ENCODE measurements at regions not wholly inside any gene's neighbourhood (a gene's known extent, or its start where the extent isn't known, plus 50 kb on each side); places are given as distances from the start of the nearest gene placed in this dataset.

DNA sequence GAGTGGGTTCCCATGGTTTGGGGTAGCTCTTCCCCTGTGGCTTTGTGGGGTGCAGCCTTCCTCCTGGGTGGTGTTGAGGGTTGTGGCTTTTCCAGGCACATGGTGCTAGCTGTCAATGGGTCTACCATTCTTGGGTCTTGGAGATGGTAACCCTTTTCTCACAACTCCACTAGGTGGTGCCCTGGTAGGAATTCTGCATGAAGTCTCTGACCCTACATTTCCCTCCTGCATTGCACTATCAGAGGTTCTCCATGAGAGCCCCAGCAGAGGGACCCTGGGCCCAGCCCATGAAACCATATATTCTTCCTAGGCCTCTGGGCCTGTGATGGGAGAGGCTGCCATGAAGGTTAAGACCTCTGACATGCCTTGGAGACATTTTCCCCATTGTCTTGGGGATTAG lies 1093.3 kb downstream of the SLC16A7 start:
- FAIRE-seq (no peak), DNase-seq (ENCODE audit: low read depth in 1 of 2, low spot score in 2 of 2) (no peak)
- H2BK120ac ChIP-seq (replicated peaks; ENCODE audit: low read depth, low read length), result no peak overlapping the region
- H4K5ac ChIP-seq (ENCODE audit: insufficient read length, low read depth, low read length), result no peak overlapping the region
- TF ChIP-seq CBX8 (IDR thresholded peaks at IDR 0.05; ENCODE audit: borderline replicate concordance, low read depth, low read length) (no peak), TEAD4 (IDR thresholded peaks at IDR 0.05; ENCODE audit: low read depth, low read length) (no peak), JUND (IDR thresholded peaks at IDR 0.05; ENCODE audit: low read length) (no peak), RAD21 (IDR thresholded peaks at IDR 0.05 in 1 of 2, conservative IDR thresholded peaks at IDR 0.05 in 1 of 2; ENCODE audit: low read depth in 2 of 2, low read length in 2 of 2) (peak; percentile 58 to 61), EP300 (IDR thresholded peaks at IDR 0.05; ENCODE audit: borderline replicate concordance in 1 of 2, low read depth in 2 of 2, low read length in 2 of 2) (no peak), BRCA1 (IDR thresholded peaks at IDR 0.05; ENCODE audit: low read depth, low read length) (no peak)
- TF ChIP-seq, protein P1, sequence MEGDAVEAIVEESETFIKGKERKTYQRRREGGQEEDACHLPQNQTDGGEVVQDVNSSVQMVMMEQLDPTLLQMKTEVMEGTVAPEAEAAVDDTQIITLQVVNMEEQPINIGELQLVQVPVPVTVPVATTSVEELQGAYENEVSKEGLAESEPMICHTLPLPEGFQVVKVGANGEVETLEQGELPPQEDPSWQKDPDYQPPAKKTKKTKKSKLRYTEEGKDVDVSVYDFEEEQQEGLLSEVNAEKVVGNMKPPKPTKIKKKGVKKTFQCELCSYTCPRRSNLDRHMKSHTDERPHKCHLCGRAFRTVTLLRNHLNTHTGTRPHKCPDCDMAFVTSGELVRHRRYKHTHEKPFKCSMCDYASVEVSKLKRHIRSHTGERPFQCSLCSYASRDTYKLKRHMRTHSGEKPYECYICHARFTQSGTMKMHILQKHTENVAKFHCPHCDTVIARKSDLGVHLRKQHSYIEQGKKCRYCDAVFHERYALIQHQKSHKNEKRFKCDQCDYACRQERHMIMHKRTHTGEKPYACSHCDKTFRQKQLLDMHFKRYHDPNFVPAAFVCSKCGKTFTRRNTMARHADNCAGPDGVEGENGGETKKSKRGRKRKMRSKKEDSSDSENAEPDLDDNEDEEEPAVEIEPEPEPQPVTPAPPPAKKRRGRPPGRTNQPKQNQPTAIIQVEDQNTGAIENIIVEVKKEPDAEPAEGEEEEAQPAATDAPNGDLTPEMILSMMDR (IDR thresholded peaks at IDR 0.05; ENCODE audit: control extremely low read depth in 1 of 3, insufficient read depth in 1 of 3, low read depth in 1 of 3, low read length in 3 of 3), result peak in 2 of 3 experiments; percentile 39 to 59; a peak in 3 of 4 replicates
- H3K23ac ChIP-seq (ENCODE audit: insufficient read length), result no peak overlapping the region
- H3K36me3 ChIP-seq (ENCODE audit: control insufficient read depth in 2 of 4, insufficient read depth in 4 of 4, low read length in 3 of 4), result no peaks in the 10 kb centered on the region
- H3K23me2 ChIP-seq (ENCODE audit: low read depth, low read length), result no peaks in the 10 kb centered on the region
- no peak overlapping the region for H2BK20ac ChIP-seq (ENCODE audit: low read length)
- ChIA-PET POLR2A (ENCODE audit: partially characterized antibody) (no interaction called here), CTCF (ENCODE audit: partially characterized antibody) (interaction anchor here (0.9 to 1.3 kb wide), 4 partner anchors 11 to 274 kb away, joined by 3 read pairs; no protein-coding TSS in a partner anchor)
- no peak overlapping the region for H3K27ac ChIP-seq (ENCODE audit: low read depth, low read length)
- H3K4me1 ChIP-seq (replicated peaks in 1 of 4; ENCODE audit: control insufficient read depth in 3 of 4, insufficient read depth in 4 of 4, low read length in 3 of 4), result no peaks in the 10 kb centered on the region
- H3K9me3 ChIP-seq (ENCODE audit: insufficient read depth in 2 of 2, low read depth in 1 of 2, low read length in 1 of 2), result no peaks in the 10 kb centered on the region; a peak in 3 of 4 replicates
- no peak overlapping the region for H3K56ac ChIP-seq (replicated peaks; ENCODE audit: insufficient read length, low read depth, low read length)
- no peak overlapping the region for H3K18ac ChIP-seq (ENCODE audit: extremely low read depth, low read length)
- H2AK5ac ChIP-seq (ENCODE audit: low read depth, low read length), result no peak overlapping the region
- no peaks in the 10 kb centered on the region for H3K79me2 ChIP-seq (ENCODE audit: control insufficient read depth in 1 of 2, insufficient read depth in 2 of 2, low read length in 2 of 2)
- no peak overlapping the region for H3K4ac ChIP-seq (replicated peaks; ENCODE audit: insufficient read length, low read depth, low read length)
- H2BK5ac ChIP-seq (ENCODE audit: low read depth, low read length), result no peak overlapping the region
- no peak overlapping the region for H3K4me3 ChIP-seq (ENCODE audit: extremely low read depth in 1 of 4, insufficient read depth in 2 of 4, low read depth in 3 of 4, low read length in 4 of 4)
- H3K79me1 ChIP-seq (ENCODE audit: low read depth, low read length), result no peaks in the 10 kb centered on the region
- no peaks in the 10 kb centered on the region for H3K27me3 ChIP-seq (replicated peaks in 1 of 4; ENCODE audit: control insufficient read depth in 3 of 4, extremely low read depth in 1 of 4, insufficient read depth in 3 of 4, low read length in 3 of 4)
- no peak overlapping the region for H3K4me2 ChIP-seq (ENCODE audit: insufficient read depth in 1 of 2, low read depth in 2 of 2, low read length in 2 of 2)
- H3K14ac ChIP-seq (ENCODE audit: insufficient read length), result no peak overlapping the region
- no peaks in the 10 kb centered on the region for H4K20me1 ChIP-seq (replicated peaks in 1 of 2; ENCODE audit: control insufficient read depth in 1 of 2, insufficient read depth in 2 of 2, low read length in 2 of 2)
- H2BK12ac ChIP-seq (ENCODE audit: low read depth, low read length), result no peak overlapping the region
- H4K8ac ChIP-seq (ENCODE audit: extremely low read depth, insufficient read depth, low read length), result no peak overlapping the region
- H2BK15ac ChIP-seq (ENCODE audit: low read length), result no peak overlapping the region
- no peak overlapping the region for H2AFZ ChIP-seq (ENCODE audit: low read length)
- H4K91ac ChIP-seq (replicated peaks; ENCODE audit: insufficient read length, low read length), result no peak overlapping the region
- no peak overlapping the region for H3K9ac ChIP-seq (replicated peaks in 1 of 4; ENCODE audit: extremely low read depth in 1 of 4, low read depth in 3 of 4, low read length in 3 of 4)
